ENCODE measurements at regions not wholly inside any gene's neighbourhood (a gene's known extent, or its start where the extent isn't known, plus 50 kb on each side); places are given as distances from the start of the nearest gene placed in this dataset.

- Histone ChIP-seq H3K4me3 (replicated peaks in 1 of 3; ENCODE audit: insufficient read depth in 1 of 3, low read depth in 2 of 3, low read length in 3 of 3) (no peak overlapping the region), H4K20me1 (ENCODE audit: insufficient read depth, low read length) (no peaks in the 10 kb centered on the region), H3K4me1 (ENCODE audit: insufficient read depth, low read length) (peaks cover 10% of the 10 kb centered on the region), H2AFZ (ENCODE audit: low read length) (no peak overlapping the region), H3K4me2 (ENCODE audit: low read depth, low read length) (no peak overlapping the region), H3K27ac (ENCODE audit: extremely low read length, insufficient read depth, low read length) (no peak overlapping the region), H3K9ac (ENCODE audit: insufficient read depth, low read depth, low read length) (no peak overlapping the region), H3K79me2 (ENCODE audit: insufficient read depth, low read length) (no peaks in the 10 kb centered on the region), H3K9me3 (ENCODE audit: low read length) (no peaks in the 10 kb centered on the region), H3K36me3 (replicated peaks in 1 of 2; ENCODE audit: control insufficient read depth in 1 of 2, insufficient read depth in 2 of 2, low read length in 2 of 2) (no peaks in the 10 kb centered on the region), H3K27me3 (ENCODE audit: control insufficient read depth in 1 of 2, insufficient read depth in 2 of 2, low read length in 2 of 2) (no peaks in the 10 kb centered on the region; a peak in 1 of 5 replicates)
- CTCF ChIA-PET (ENCODE audit: low intra/inter-chr PET ratio, low total read pairs), result no interaction called here
- ATAC-seq, result no peak
- no TSS peak for BruUV-seq (replicated peaks)
- no peak for DNase-seq (ENCODE audit: low spot score)
- in situ Hi-C loops (cut with HindIII; ENCODE audit: extremely low pct_ligation_motif_present, low pct_unique_long_range_greater_than_20kb) (loop anchor here (25.0 kb wide), 1 partner anchor 1295 kb away; no protein-coding TSS in a partner anchor), intact Hi-C loops (cut with micrococcal nuclease; ENCODE audit: unreplicated experiment) (no loop called here)
- 44% methylated on average over 4 of the region's 4 CpGs for WGBS (ENCODE audit: low lambda C conversion rate)
- POLR2A ChIA-PET, result no interaction called here
- no peak for FAIRE-seq
- no peak for TF ChIP-seq TBX3 (IDR thresholded peaks at IDR 0.05; ENCODE audit: borderline replicate concordance)
- no peak for TF ChIP-seq PITX1 (CRISPR knock-in tag; IDR thresholded peaks at IDR 0.05)
- no peak for TF ChIP-seq ZBTB3 (CRISPR knock-in tag; IDR thresholded peaks at IDR 0.05; ENCODE audit: borderline replicate concordance, low read depth)
- no peak for TF ChIP-seq ZNF225 (CRISPR knock-in tag; IDR thresholded peaks at IDR 0.05)
- TF ChIP-seq ZSCAN31 (CRISPR knock-in tag; IDR thresholded peaks at IDR 0.05; ENCODE audit: low read depth), result no peak
- no peak for TF ChIP-seq TCF7 (IDR thresholded peaks at IDR 0.05; ENCODE audit: low read depth)
- TF ChIP-seq, protein P1, sequence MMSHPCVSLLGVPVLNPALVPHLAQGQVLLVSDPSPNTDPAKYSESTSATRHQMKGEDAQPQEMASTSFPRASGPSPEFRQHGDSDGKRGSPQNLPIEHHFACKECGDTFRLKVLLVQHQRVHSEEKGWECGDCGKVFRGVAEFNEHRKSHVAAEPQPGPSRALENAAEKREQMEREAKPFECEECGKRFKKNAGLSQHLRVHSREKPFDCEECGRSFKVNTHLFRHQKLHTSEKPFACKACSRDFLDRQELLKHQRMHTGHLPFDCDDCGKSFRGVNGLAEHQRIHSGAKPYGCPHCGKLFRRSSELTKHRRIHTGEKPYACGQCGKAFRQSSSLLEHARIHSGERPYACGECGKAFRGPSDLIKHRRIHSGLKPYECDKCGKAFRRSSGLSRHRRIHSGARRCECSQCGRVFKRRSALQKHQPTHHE (CRISPR knock-in tag; IDR thresholded peaks at IDR 0.05; ENCODE audit: borderline replicate concordance), result no peak
- TF ChIP-seq, protein P2, sequence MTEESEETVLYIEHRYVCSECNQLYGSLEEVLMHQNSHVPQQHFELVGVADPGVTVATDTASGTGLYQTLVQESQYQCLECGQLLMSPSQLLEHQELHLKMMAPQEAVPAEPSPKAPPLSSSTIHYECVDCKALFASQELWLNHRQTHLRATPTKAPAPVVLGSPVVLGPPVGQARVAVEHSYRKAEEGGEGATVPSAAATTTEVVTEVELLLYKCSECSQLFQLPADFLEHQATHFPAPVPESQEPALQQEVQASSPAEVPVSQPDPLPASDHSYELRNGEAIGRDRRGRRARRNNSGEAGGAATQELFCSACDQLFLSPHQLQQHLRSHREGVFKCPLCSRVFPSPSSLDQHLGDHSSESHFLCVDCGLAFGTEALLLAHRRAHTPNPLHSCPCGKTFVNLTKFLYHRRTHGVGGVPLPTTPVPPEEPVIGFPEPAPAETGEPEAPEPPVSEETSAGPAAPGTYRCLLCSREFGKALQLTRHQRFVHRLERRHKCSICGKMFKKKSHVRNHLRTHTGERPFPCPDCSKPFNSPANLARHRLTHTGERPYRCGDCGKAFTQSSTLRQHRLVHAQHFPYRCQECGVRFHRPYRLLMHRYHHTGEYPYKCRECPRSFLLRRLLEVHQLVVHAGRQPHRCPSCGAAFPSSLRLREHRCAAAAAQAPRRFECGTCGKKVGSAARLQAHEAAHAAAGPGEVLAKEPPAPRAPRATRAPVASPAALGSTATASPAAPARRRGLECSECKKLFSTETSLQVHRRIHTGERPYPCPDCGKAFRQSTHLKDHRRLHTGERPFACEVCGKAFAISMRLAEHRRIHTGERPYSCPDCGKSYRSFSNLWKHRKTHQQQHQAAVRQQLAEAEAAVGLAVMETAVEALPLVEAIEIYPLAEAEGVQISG (CRISPR knock-in tag; IDR thresholded peaks at IDR 0.05), result no peak
- no peak for TF ChIP-seq REPIN1 (CRISPR knock-in tag; IDR thresholded peaks at IDR 0.05; ENCODE audit: borderline replicate concordance, low read depth)
- no peak for TF ChIP-seq POGZ (CRISPR knock-in tag; IDR thresholded peaks at IDR 0.05)
- no peak for TF ChIP-seq NR2C2 (CRISPR knock-in tag; IDR thresholded peaks at IDR 0.05; ENCODE audit: borderline replicate concordance)
Measured at GRCh38 chr6:146866731-146867414, 268.1 kb downstream of the ADGB start.
